Ovary (tissue), 3 donors: ENCODE measurements at regions not wholly inside any gene's neighbourhood (a gene's known extent, or its start where the extent isn't known, plus 50 kb on each side); places are given as distances from the start of the nearest gene placed in this dataset.

Source experiments
- EP300 ChIP-seq: sonication (generic); formaldehyde crosslinking; IDR thresholded peaks from one replicate; pipeline ENCODE4 v1.6.1; 2017; ENCODE audit warnings: antibody characterized with exemption
- POLR2A ChIP-seq: fragments of 450-650 bp; IDR thresholded peaks from one replicate; pipeline ENCODE4 v1.6.1; 2017; ENCODE audit warnings: antibody characterized with exemption, mild to moderate bottlenecking, moderate library complexity
- TF ChIP-seq, protein P1 (sequence below), 3 donors: fragments of 450-650 bp in 2 of 3; fragments of 200-600 bp in 1 of 3; IDR thresholded peaks; one replicate each; pipeline versions ENCODE4 v1.5.1 to v1.8.0; 2016 to 2022; ENCODE audit warnings: antibody characterized with exemption in 3 of 3, mild to moderate bottlenecking in 1 of 3
- donor health status: DM: no; HTN: no; CAD: no.

DNA sequence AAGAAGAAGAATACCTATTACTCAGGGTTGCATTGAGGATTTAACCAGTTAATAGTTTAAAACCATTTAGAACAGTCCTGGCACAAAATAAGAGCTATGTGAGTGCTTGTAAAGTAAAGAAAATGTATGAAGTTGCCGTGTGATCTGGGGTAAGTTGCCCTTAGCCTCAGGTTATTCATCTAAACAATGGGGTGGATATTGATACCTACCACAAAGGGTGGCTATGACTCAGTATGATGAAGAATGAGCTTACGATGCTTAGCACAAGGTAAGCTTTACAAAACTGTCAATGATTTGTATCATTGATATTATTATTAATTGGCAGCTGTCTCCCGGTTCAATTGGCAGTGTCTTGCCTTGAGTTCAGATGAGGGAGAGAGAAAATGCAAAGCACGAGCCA, 149.4 kb upstream of the PITX1 start:
- TF ChIP-seq, protein P1, sequence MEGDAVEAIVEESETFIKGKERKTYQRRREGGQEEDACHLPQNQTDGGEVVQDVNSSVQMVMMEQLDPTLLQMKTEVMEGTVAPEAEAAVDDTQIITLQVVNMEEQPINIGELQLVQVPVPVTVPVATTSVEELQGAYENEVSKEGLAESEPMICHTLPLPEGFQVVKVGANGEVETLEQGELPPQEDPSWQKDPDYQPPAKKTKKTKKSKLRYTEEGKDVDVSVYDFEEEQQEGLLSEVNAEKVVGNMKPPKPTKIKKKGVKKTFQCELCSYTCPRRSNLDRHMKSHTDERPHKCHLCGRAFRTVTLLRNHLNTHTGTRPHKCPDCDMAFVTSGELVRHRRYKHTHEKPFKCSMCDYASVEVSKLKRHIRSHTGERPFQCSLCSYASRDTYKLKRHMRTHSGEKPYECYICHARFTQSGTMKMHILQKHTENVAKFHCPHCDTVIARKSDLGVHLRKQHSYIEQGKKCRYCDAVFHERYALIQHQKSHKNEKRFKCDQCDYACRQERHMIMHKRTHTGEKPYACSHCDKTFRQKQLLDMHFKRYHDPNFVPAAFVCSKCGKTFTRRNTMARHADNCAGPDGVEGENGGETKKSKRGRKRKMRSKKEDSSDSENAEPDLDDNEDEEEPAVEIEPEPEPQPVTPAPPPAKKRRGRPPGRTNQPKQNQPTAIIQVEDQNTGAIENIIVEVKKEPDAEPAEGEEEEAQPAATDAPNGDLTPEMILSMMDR (IDR thresholded peaks at IDR 0.05): no peak
- no peak for TF ChIP-seq POLR2A
- TF ChIP-seq EP300: no peak
